Midbrain (tissue), 1 donor: ENCODE measurements at regions not wholly inside any gene's neighbourhood (a gene's known extent, or its start where the extent isn't known, plus 50 kb on each side); places are given as distances from the start of the nearest gene placed in this dataset.
"Not testable (repeated sequence)": the region's sequence is repeated elsewhere in the genome, so short reads cannot be mapped to it uniquely, and the experiment has no call there.

Experiments
- DNase-seq: peaks from one replicate; lab custom pipeline; 2025; lab: John Stamatoyannopoulos, UW

- DNase-seq = no peak
These were observed 112.3 kb upstream of the CST7 start for GRCh38 chr20:24836661-24837299.

GRCh38 chr20:24837781-24838450 lies 111.2 kb upstream of the CST7 start:
- DNase-seq = no peak

GRCh38 chr20:24838546-24839535 lies 110.2 kb upstream of the CST7 start:
- DNase-seq = no peak

DNA sequence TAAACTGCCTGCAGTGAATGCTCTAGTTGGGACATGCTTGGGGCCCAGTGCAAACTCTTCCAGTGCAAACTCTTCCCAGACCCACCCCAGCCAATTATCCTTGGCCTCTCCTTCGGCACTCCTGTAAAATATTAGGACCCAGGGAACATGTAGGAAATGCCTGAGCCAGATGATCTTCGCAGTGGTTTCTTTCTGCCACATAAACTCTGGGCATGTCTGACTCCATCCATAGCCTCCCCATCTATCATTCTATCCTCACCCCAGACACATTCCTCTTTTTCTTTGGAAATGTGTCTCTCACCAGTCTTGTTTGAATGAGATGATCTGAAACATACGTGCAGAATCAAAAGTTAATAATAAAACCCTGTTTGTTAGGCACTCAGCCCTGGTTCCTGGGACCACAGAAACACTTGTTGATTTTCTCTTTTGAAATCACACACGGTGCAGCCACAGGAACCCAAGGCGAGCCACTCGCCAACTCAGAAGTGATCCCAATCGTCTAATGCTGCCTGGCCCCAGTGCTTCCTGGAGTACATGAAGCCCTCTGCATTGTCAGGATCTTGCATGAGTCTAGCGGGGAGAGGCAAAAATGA lies 108.9 kb upstream of the CST7 start:
- no peak for DNase-seq

DNA sequence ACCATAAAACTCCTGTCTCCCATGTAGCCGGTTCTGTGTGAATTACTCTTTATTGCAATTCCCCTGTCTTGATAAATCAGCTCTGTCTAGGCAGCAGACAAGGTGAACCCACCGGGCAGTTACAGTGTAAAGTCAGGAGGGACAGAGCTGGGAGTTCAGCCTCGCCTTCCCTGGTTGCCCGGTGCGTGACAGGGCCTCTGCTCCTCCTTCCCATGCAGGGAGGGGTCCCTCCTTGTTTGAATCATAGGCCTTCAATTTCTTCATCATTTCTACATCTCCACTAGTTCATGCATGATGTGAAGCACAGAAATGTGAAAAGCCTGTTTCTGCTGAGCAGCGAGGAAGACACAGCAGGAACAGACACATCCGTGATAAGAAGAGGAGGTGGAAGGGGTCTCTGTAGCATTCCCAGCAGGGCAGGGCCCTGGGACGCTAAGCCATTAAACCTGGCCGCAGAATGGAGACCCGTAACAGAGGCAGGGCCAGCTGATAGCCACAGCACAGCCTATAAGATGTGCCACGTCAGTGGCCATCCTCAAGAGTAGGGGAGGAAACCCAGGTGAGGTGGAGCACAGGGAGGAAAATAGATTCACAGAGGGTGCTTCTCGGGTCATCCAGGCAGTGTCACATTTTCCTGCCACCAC lies 106.7 kb upstream of the CST7 start:
- DNase-seq = no peak

- DNase-seq = peak; percentile 9
These were observed 106.0 kb upstream of the CST7 start for GRCh38 chr20:24842918-24843715.

GRCh38 chr20:24850176-24850575 lies 98.9 kb upstream of the CST7 start:
- no peak for DNase-seq

DNA sequence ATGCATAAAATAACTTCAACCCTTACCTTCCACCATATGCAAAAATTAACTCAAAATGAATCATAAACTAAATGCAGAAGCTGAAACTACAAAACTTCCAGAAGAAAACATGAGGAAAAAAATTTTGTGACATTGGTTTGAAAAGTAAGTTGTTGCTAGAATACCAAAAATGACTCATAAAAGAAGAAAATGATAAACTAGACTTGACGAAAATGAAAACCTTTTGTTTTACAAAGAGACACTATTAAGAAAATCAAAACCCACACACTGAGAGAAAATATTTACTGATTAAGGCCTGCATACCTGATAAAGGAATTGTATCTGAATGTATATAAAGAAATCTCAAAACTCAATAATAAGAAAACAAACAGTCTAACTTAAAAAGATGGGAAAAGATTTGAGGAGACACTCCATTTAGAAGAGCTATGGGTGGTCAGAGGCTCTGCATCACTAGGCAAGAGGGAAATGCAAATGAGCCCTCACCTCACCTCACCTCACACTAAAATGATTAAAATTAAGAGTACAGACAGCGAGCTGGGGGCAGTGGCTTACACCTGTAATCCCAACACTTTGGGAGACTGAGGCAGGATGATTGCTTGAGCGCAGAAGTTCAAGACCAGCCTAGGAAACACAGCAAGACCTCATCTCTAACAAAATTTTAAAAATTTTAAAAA lies 97.6 kb upstream of the CST7 start:
- DNase-seq = no peak

DNA sequence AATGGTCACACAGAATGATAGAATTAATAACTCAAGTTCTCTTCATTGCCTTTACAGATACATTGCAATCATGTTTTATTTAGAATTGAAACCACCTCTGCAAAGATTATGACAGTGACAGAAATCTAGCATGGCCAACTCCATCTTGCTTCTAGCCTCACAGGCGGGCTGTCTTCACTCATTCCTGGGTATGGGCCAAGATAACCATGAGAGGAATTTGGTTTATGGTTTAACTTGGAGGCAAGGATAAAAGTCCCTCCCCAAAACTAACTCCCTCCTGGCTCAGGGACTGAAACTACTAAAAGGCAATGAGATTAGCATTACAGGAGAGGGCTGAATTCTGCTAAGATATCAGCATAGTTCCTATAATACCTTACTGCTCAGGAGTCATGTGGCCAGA lies 95.2 kb upstream of the CST7 start:
- no peak for DNase-seq

DNA sequence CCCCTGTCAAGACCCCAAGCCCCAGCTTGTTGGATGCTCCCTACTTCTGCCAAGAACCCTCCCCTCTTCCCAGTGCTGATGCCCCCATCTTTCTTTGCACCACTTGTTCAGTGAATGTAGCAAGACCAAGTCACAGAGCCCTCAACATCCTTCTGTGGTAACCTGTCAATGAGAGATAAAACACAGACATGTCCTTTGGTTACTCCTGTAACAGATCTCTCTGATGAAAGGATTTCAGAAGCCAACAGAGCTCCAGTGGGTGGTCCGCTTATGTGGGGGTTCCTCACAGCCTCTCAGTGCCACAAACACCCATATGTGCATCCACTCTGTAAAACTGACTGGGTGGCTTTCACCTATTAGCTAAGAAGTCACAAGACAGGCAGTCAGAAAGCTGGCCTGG lies 93.2 kb upstream of the CST7 start:
- DNase-seq = no peak

- DNase-seq = not testable (repeated sequence)
These were observed 90.6 kb upstream of the CST7 start for GRCh38 chr20:24858500-24858899.

DNA sequence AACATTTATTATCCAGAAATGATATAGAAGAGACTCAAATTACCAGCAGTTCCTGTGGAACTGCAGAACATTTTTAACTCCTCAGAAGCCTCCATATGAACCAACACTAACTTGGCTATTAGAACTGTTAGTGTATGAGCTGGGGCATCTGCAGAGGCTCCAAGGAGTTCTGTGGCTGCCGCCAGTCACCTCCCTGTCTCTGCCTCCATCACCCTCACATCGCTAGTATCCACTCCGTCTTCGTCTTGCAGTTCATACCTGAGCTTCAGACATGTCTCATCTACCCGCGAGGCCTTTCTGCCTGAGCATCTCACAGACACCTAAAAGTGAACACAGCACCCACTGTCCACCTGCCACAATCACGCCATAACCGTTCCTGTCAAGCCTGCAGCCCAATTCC lies 89.5 kb upstream of the CST7 start:
- DNase-seq = no peak

GRCh38 chr20:24862186-24862585 lies 86.9 kb upstream of the CST7 start:
- DNase-seq = no peak

DNA sequence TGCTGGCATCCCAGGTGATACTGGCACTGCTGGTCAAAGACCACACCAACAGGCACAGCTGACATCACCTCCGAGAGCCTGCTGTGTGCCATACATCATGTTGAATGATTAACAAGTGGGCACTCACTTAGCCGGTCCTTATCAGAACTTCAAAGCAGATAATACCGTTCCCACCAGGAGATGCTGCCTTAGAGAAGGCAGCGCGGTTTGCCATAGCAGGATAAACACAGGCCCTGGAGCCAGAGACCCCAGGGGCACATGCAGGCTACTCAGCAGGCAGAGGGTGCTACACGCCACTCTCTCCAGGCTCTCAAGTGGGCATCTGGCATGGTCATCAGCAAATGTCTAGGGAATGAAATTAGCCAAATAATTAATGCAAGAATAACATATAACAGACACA lies 86.5 kb upstream of the CST7 start:
- DNase-seq = no peak

- no peak for DNase-seq
These were observed 85.7 kb upstream of the CST7 start for GRCh38 chr20:24863356-24863755.

GRCh38 chr20:24866008-24866407 lies 83.1 kb upstream of the CST7 start:
- DNase-seq = no peak

GRCh38 chr20:24866742-24867141 lies 82.3 kb upstream of the CST7 start:
- no peak for DNase-seq

- DNase-seq = no peak
These were observed 81.5 kb upstream of the CST7 start for GRCh38 chr20:24867556-24867955.

DNA sequence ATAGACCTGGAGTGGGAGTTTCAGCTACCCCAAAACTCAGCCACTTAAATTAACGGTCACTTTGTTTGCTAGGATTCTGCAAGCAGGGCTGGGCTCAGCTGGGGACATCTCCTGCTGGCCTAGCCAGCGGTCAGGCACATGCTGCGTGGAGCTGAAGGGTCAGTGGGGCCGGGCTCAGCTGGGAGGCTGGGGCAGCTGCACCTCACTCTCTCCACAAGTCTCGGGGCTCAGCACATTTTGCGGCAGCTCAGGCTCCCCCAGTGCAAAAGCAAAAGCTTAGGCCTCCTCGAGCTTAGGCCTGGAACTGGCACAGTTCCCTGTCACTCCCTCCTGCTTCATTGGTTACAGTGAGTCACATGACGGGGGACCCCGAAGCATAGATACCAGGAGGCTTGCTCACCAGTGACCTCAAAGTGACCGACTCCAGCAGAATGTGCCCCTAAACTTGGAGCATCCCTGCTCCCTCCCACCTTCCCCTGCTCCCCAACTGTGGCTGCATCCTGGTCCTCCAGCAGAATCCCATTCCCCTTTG lies 80.6 kb upstream of the CST7 start:
- no peak for DNase-seq

GRCh38 chr20:24868959-24869358 lies 80.1 kb upstream of the CST7 start:
- no peak for DNase-seq
